ENCODE measurements at regions not wholly inside any gene's neighbourhood (a gene's known extent, or its start where the extent isn't known, plus 50 kb on each side); places are given as distances from the start of the nearest gene placed in this dataset.

GRCh38 chr16:26623442-26623841, 443.3 kb upstream of the C16orf82 start:
- no peak for TF ChIP-seq POLR2A (IDR thresholded peaks at IDR 0.05; ENCODE audit: borderline replicate concordance, extremely low read depth, insufficient read depth, insufficient read length)
- no peak for TF ChIP-seq JUND (IDR thresholded peaks at IDR 0.05)
- no peak for TF ChIP-seq CTCF (IDR thresholded peaks at IDR 0.05 in 2 of 3, conservative IDR thresholded peaks at IDR 0.05 in 1 of 3; ENCODE audit: borderline replicate concordance in 1 of 3, insufficient read depth in 1 of 3, low read depth in 2 of 3, low read length in 2 of 3)
- no peak for TF ChIP-seq ATF3 (IDR thresholded peaks at IDR 0.05)
- no peak for TF ChIP-seq YY1 (IDR thresholded peaks at IDR 0.05; ENCODE audit: extremely low read depth, insufficient replicate concordance, low read depth, low read length)
- TF ChIP-seq ZNF274 (IDR thresholded peaks at IDR 0.05; ENCODE audit: low read depth, low read length): no peak
- no peak for TF ChIP-seq EZH2 (IDR thresholded peaks at IDR 0.05)
